ENCODE measurements at regions not wholly inside any gene's neighbourhood (a gene's known extent, or its start where the extent isn't known, plus 50 kb on each side); places are given as distances from the start of the nearest gene placed in this dataset.

GRCh38 chr4:165588534-165589315 lies 209.9 kb downstream of the CPE start:
- H3K36me3 ChIP-seq = no peaks in the 10 kb centered on the region
- TF ChIP-seq, protein P1, sequence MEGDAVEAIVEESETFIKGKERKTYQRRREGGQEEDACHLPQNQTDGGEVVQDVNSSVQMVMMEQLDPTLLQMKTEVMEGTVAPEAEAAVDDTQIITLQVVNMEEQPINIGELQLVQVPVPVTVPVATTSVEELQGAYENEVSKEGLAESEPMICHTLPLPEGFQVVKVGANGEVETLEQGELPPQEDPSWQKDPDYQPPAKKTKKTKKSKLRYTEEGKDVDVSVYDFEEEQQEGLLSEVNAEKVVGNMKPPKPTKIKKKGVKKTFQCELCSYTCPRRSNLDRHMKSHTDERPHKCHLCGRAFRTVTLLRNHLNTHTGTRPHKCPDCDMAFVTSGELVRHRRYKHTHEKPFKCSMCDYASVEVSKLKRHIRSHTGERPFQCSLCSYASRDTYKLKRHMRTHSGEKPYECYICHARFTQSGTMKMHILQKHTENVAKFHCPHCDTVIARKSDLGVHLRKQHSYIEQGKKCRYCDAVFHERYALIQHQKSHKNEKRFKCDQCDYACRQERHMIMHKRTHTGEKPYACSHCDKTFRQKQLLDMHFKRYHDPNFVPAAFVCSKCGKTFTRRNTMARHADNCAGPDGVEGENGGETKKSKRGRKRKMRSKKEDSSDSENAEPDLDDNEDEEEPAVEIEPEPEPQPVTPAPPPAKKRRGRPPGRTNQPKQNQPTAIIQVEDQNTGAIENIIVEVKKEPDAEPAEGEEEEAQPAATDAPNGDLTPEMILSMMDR (IDR thresholded peaks at IDR 0.05) = no peak
- TF ChIP-seq POLR2A (IDR thresholded peaks at IDR 0.05) = no peak
- DNase-seq = no peak
- H3K9me3 ChIP-seq = no peaks in the 10 kb centered on the region
- no peak overlapping the region for H3K27ac ChIP-seq
- no peak overlapping the region for H3K4me3 ChIP-seq
- no peaks in the 10 kb centered on the region for H3K27me3 ChIP-seq
- no peaks in the 10 kb centered on the region for H3K4me1 ChIP-seq

DNA sequence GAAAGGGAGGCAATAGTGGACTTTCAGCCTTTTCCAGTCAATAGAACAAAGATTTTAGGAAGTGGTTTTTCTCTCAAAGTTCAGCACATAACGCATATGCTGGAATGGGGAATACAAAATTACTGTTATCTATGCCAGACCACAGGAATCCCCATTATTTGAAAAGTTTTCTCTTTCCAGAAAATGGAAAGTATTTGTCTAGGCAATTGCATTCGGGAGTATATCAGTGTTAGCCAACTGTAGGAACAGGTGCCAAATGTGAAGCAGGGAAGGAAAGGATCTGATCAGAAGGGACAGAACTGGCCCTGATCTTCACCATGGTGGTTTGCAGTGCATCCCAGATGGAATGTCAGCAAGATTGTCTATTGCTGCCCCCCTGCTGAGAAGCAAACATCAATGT lies 213.6 kb downstream of the CPE start:
- Histone ChIP-seq H3K4me1 (no peaks in the 10 kb centered on the region), H3K36me3 (no peaks in the 10 kb centered on the region), H3K27me3 (no peaks in the 10 kb centered on the region), H3K9me3 (no peaks in the 10 kb centered on the region), H3K27ac (no peak overlapping the region), H3K4me3 (no peak overlapping the region)
- TF ChIP-seq POLR2A (IDR thresholded peaks at IDR 0.05) = no peak
- TF ChIP-seq, protein P1 (IDR thresholded peaks at IDR 0.05) = no peak
- no peak for DNase-seq

DNA sequence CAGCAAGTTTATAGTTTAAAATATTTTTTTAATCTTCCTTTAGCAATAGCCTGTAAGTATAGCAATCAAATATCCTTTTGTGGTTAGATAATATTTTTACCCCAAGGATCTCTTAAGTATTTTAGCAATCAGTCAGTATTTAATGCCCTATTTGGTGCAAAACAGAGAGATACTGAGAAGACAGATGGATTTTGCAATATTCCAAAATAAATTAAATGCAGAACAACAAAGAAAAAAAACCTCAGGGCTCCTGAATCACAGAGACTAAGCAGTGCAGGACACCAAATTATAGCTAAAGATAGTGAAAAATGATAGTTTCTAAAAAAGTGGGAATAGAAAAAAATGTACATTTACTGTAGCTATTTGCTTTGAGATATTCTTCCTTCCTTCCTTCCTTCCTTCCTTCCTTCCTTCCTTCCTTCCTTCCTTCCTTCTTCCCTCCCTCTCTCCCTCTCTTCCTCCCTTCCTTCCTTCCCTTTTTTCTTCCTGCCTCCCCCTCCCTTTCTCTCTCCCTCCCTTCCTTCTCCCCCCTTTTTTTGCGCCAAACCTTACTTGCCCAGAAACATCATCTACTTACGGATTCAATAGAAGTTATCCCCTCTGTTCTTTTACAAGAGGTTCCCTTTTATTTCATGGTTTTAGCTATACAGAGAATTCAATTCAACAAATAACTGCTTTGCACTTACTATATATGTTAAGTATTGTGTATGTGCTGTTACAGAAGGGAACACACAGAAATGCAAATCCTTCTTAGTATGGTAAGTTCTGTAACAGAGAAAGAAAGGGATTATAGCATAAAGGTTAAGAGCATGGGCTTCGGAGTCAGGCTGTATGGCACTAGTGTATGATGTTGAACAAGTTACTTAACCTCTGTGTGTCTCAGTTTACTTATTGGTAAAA lies 219.0 kb downstream of the CPE start:
- H3K4me3 ChIP-seq = no peak overlapping the region
- H3K9me3 ChIP-seq = no peaks in the 10 kb centered on the region
- H3K27ac ChIP-seq = no peak overlapping the region
- H3K4me1 ChIP-seq = no peaks in the 10 kb centered on the region
- no peaks in the 10 kb centered on the region for H3K36me3 ChIP-seq
- no peak for DNase-seq
- H3K27me3 ChIP-seq = no peaks in the 10 kb centered on the region
- no peak for TF ChIP-seq POLR2A (IDR thresholded peaks at IDR 0.05)
- TF ChIP-seq, protein P1 (IDR thresholded peaks at IDR 0.05) = no peak

- TF ChIP-seq, protein P1 (IDR thresholded peaks at IDR 0.05) = no peak
- TF ChIP-seq POLR2A (IDR thresholded peaks at IDR 0.05) = no peak
- Histone ChIP-seq H3K36me3 (no peaks in the 10 kb centered on the region), H3K9me3 (no peaks in the 10 kb centered on the region), H3K4me3 (no peak overlapping the region), H3K27ac (no peak overlapping the region), H3K4me1 (no peaks in the 10 kb centered on the region), H3K27me3 (no peaks in the 10 kb centered on the region)
- no peak for DNase-seq
These were observed 222.3 kb downstream of the CPE start for GRCh38 chr4:165600959-165601683.

DNA sequence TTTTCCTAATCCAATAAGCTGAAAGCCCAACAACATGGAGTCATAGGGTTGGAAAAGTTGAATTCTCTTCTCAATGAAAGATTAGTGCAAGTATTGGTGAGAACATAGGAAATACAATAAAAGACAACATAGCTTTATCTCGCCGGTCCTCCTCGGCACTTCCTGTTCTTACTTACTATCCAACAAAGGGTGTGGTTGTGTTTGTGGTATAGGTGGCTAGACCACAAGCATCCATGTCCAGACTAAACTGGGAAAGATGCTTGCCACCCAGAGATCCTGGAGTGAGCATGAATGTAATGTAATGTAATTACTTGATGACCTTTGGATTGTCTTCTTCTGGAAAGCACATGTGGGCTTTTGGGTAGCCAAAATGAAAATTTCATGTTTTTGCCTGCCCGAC lies 223.8 kb downstream of the CPE start:
- TF ChIP-seq POLR2A (IDR thresholded peaks at IDR 0.05) = no peak
- TF ChIP-seq, protein P1 (IDR thresholded peaks at IDR 0.05) = no peak
- Histone ChIP-seq H3K36me3 (no peaks in the 10 kb centered on the region), H3K27ac (no peak overlapping the region), H3K4me1 (no peaks in the 10 kb centered on the region), H3K9me3 (no peaks in the 10 kb centered on the region), H3K4me3 (no peak overlapping the region), H3K27me3 (no peaks in the 10 kb centered on the region)
- no peak for DNase-seq

Measured in Peyer's patch (tissue), 4 donors.